ENCODE measurements at regions not wholly inside any gene's neighbourhood (a gene's known extent, or its start where the extent isn't known, plus 50 kb on each side); places are given as distances from the start of the nearest gene placed in this dataset.

DNA sequence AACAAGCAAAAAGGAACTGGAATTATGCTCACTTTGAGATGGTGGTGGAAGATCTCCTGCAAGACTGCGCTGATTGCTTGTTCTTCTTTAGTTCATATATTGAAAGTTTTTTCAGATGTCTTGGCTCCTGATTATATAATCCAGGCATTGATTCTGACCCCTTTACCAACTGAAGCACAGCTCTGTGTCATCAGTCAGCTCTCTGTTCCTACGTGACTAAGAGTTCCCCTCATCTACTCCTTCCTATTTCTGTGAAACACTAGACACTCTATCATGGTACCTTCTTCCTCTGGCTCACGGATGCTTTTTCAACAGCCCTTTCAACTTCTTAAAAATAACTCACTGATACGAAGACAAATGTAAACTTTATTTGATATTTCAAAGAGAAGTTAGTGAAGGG lies 788.6 kb downstream of the SOCS6 start:
- Mint-ChIP-seq H3K36me3 (no peaks in the 10 kb centered on the region), H3K4me3 (no peak overlapping the region), H3K9me3 (no peaks in the 10 kb centered on the region), H3K27me3 (ENCODE audit: low read depth) (peaks cover 18% of the 10 kb centered on the region), H3K4me1 (no peaks in the 10 kb centered on the region), H3K27ac (no peak overlapping the region)
- no peak for DNase-seq (ENCODE audit: low spot score in 2 of 2, unreplicated experiment in 2 of 2)
- TF ChIP-seq, protein P1, sequence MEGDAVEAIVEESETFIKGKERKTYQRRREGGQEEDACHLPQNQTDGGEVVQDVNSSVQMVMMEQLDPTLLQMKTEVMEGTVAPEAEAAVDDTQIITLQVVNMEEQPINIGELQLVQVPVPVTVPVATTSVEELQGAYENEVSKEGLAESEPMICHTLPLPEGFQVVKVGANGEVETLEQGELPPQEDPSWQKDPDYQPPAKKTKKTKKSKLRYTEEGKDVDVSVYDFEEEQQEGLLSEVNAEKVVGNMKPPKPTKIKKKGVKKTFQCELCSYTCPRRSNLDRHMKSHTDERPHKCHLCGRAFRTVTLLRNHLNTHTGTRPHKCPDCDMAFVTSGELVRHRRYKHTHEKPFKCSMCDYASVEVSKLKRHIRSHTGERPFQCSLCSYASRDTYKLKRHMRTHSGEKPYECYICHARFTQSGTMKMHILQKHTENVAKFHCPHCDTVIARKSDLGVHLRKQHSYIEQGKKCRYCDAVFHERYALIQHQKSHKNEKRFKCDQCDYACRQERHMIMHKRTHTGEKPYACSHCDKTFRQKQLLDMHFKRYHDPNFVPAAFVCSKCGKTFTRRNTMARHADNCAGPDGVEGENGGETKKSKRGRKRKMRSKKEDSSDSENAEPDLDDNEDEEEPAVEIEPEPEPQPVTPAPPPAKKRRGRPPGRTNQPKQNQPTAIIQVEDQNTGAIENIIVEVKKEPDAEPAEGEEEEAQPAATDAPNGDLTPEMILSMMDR (IDR thresholded peaks at IDR 0.05; ENCODE audit: unreplicated experiment), result no peak

DNA sequence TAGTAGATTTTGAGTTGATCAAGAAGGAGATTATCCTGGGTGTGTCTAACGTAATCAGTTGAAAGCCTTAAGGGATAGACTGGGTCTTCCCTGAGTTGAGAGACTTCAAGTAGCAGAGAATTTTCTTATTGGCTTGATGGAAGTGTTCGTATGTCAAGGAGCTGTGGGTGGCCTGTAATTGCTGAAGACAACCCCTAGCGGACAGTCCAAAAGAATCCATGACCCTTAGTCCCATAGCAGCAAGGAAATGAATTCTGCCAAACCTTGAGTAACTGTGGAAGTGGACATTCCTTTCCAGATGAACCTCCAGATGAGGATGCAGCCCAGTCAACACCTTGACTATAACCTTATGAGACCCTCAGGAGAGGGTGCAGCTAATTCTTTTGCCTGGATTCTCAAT lies 786.3 kb downstream of the SOCS6 start:
- no peaks in the 10 kb centered on the region for H3K36me3 Mint-ChIP-seq
- DNase-seq (ENCODE audit: low spot score in 2 of 2, unreplicated experiment in 2 of 2), result no peak
- no peaks in the 10 kb centered on the region for H3K4me1 Mint-ChIP-seq
- TF ChIP-seq, protein P1 (IDR thresholded peaks at IDR 0.05; ENCODE audit: unreplicated experiment), result no peak
- peaks cover 18% of the 10 kb centered on the region for H3K27me3 Mint-ChIP-seq (ENCODE audit: low read depth)
- H3K27ac Mint-ChIP-seq, result no peak overlapping the region
- H3K9me3 Mint-ChIP-seq, result no peaks in the 10 kb centered on the region
- no peak overlapping the region for H3K4me3 Mint-ChIP-seq

DNA sequence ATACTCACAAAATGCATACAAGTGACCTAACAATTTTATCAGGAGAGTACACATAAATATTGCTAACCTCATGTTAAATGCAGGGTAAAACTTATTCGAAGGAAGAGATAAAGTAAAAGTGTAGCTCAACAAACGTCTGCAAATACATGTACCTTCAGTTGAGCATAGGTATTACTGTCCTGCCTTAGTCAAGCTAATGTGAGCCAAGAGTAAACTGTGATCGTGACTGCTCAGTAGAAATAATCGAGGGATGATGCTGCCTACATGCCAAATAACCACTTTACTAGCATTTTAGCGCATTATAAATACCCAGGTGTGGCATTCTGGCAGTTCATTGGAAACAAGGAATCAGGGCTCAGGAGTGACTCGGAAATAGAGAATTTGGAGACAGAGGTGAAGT lies 779.5 kb downstream of the SOCS6 start:
- H3K9me3 Mint-ChIP-seq, result no peaks in the 10 kb centered on the region
- H3K27ac Mint-ChIP-seq, result no peak overlapping the region
- H3K27me3 Mint-ChIP-seq (ENCODE audit: low read depth), result peaks cover 8% of the 10 kb centered on the region
- TF ChIP-seq, protein P1 (IDR thresholded peaks at IDR 0.05; ENCODE audit: unreplicated experiment), result no peak
- DNase-seq (ENCODE audit: low spot score in 2 of 2, unreplicated experiment in 2 of 2), result no peak
- H3K4me3 Mint-ChIP-seq, result no peak overlapping the region
- no peaks in the 10 kb centered on the region for H3K4me1 Mint-ChIP-seq
- H3K36me3 Mint-ChIP-seq, result no peaks in the 10 kb centered on the region

DNA sequence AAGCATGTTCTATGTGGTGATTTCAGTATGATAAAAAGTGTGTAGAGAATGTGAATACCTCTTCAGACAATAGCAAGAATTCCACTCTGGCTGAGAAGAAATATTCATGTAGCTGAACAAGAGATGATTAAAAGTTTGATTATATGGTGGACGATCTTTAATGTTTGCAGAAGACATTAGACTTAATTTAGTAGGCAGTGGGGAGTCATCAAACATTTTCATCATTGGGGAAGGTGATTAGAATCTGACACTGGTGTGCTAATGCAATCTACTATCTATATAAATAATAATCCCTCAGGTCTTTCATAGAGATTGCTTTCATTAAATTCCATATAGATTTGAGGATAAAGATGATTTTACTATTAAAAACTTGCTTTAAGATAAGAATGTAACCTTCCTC lies 761.0 kb downstream of the SOCS6 start:
- no peaks in the 10 kb centered on the region for H3K27me3 Mint-ChIP-seq (ENCODE audit: low read depth)
- H3K4me3 Mint-ChIP-seq, result no peak overlapping the region
- no peaks in the 10 kb centered on the region for H3K9me3 Mint-ChIP-seq
- H3K4me1 Mint-ChIP-seq, result no peaks in the 10 kb centered on the region
- H3K27ac Mint-ChIP-seq, result no peak overlapping the region
- DNase-seq (ENCODE audit: low spot score in 2 of 2, unreplicated experiment in 2 of 2), result no peak
- TF ChIP-seq, protein P1 (IDR thresholded peaks at IDR 0.05; ENCODE audit: unreplicated experiment), result no peak
- H3K36me3 Mint-ChIP-seq, result no peaks in the 10 kb centered on the region

DNA sequence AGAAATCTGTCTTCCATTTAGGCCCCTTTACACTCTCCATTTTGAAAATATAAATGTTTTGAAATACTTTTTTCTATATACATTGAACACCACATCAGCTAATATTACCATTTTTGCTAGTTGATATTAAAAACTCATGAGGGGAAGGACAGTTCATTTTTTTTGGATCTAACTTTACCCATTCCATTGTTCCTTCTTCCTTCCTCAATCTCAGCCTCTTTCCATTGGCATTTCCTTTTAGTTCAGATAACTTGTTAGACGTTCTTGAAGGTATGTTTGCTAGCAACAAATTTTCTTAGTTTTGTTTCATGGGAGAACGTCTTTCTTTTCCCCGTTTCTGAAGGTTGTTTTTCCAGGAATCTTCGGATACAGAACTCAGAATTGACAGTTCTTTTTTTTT lies 759.0 kb downstream of the SOCS6 start:
- H3K27ac Mint-ChIP-seq, result no peak overlapping the region
- no peaks in the 10 kb centered on the region for H3K36me3 Mint-ChIP-seq

More for the DNA sequence above, 759.0 kb downstream of the SOCS6 start:
- TF ChIP-seq, protein P1 (IDR thresholded peaks at IDR 0.05; ENCODE audit: unreplicated experiment), result no peak
- DNase-seq (ENCODE audit: low spot score in 2 of 2, unreplicated experiment in 2 of 2), result no peak
- Mint-ChIP-seq H3K4me1 (no peaks in the 10 kb centered on the region), H3K27me3 (ENCODE audit: low read depth) (no peaks in the 10 kb centered on the region), H3K9me3 (no peaks in the 10 kb centered on the region), H3K4me3 (no peak overlapping the region)
